ENCODE measurements at regions not wholly inside any gene's neighbourhood (a gene's known extent, or its start where the extent isn't known, plus 50 kb on each side); places are given as distances from the start of the nearest gene placed in this dataset.

DNA sequence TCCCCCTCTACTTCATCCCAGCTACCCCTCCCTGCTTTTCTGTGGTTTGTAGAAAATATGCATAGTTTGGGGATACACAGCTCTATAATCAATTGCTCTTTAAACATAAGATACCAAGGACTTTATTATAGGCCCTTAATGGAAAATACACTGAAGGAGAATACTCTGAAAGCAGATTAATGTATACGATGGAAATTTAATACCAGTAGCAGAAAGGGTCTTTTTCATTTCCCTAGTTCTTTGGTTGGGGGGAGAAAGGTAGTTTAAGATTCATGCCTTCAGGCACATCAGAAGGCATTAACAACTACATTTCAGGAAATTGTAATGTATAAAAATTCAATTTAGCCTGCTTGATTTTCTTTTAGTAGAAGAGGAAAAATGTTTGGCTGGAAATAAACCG lies 452.9 kb upstream of the ZNF608 start:
- TF ChIP-seq, protein P1, sequence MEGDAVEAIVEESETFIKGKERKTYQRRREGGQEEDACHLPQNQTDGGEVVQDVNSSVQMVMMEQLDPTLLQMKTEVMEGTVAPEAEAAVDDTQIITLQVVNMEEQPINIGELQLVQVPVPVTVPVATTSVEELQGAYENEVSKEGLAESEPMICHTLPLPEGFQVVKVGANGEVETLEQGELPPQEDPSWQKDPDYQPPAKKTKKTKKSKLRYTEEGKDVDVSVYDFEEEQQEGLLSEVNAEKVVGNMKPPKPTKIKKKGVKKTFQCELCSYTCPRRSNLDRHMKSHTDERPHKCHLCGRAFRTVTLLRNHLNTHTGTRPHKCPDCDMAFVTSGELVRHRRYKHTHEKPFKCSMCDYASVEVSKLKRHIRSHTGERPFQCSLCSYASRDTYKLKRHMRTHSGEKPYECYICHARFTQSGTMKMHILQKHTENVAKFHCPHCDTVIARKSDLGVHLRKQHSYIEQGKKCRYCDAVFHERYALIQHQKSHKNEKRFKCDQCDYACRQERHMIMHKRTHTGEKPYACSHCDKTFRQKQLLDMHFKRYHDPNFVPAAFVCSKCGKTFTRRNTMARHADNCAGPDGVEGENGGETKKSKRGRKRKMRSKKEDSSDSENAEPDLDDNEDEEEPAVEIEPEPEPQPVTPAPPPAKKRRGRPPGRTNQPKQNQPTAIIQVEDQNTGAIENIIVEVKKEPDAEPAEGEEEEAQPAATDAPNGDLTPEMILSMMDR (IDR thresholded peaks at IDR 0.05): no peak
- TF ChIP-seq POLR2A (IDR thresholded peaks at IDR 0.05): no peak
